Activated CD4-positive, CD25-positive, alpha-beta regulatory T cell treated with anti-CD3 and anti-CD28 coated beads, Interleukin-2, amount 50 U/mL, for 24 hours (primary cell): ENCODE measurements at regions not wholly inside any gene's neighbourhood (a gene's known extent, or its start where the extent isn't known, plus 50 kb on each side); places are given as distances from the start of the nearest gene placed in this dataset.
"Not testable (repeated sequence)": the region's sequence is repeated elsewhere in the genome, so short reads cannot be mapped to it uniquely, and the experiment has no call there.

Experiments used
- ATAC-seq, 2 donors: fragments of 150-1000 bp; cut with Tn5 transposase; one replicate each; pipeline ENCODE4 v1.10.0; 2021; ENCODE audit warnings: mild to moderate bottlenecking in 1 of 2, moderate library complexity in 1 of 2

DNA sequence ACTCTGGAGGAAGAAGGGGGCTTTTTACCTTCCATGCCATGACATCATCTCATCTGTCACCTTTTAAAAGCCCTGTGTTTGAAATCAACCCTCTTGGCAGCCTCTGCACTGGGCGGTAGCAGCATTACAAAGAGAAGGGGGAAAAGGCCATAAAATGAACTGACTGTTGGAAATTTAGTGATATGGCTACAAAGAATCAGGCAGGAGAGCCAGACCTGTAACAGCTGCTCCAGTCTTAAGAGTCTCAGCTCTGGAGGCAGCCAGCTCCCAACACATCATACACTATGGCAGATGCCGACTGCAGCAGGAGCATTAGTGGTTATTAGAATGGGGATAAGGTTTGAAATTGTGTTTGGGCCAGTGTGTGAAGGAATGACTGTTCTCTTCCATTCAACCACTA is 257.5 kb downstream of the DMAC1 start:
- ATAC-seq = no peak

GRCh38 chr9:7536310-7536939 is 263.2 kb downstream of the DMAC1 start:
- ATAC-seq = peak in 1 of 2 donors; percentile 38

DNA sequence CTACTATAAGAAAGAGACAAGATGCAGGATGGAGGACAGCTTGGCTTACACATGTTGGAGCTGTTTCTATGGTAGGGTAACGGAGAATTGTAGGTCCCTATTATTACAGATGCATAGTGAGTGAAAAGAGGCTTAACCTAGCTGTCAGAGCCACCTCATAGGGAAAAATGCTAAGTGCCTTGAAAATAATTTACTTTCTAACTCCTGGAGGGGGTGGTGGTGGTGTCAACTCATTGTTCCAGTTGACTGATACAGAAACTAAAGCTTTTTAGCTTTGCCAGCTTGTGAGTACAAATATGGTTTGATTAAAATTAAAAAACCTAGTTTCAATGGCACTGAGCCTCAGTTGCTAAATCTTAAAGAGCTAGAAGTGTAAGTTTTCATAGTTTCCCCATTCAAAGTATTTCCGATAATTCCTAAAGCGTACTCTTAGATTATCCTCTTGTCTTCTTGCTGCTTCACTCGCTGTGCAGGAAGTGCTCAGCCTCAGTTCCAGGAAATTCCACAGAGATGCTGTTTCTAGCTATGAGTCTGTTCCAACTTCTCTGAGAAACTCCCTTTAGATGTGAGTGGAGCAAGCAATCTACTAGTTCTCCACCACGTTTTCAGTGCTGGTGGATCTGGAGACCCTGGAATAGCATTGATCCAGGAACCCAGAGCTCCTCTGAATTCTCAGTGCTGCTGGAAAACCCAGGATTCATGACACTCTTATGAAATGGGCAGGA is 265.2 kb downstream of the DMAC1 start:
- ATAC-seq = peak; percentile 35 to 36

- peak in 1 of 2 donors; percentile 41 for ATAC-seq
These were observed 266.0 kb downstream of the DMAC1 start for GRCh38 chr9:7533376-7534090.

GRCh38 chr9:7523426-7524043 is 276.0 kb downstream of the DMAC1 start:
- no peak for ATAC-seq

DNA sequence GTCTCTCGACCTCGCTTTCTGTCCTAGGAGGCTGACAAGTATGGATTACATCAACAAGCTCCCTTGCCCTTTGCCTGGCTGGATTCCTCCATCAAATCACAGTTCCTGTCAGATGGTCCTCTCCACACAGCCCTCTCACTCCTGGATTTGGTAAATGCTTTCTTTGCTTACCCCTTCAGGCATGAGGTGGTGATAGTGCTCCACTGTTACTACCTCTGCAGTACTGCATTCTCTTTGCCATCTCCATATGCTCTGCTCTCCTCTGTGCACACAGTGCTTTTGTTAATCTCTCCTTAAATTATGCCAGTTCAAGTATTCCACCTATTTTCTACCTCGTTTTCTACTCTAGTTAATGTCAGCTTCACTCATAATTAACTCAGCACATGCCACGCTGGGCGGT is 279.2 kb downstream of the DMAC1 start:
- no peak for ATAC-seq

GRCh38 chr9:7516376-7516775 is 283.2 kb downstream of the DMAC1 start:
- no peak for ATAC-seq

DNA sequence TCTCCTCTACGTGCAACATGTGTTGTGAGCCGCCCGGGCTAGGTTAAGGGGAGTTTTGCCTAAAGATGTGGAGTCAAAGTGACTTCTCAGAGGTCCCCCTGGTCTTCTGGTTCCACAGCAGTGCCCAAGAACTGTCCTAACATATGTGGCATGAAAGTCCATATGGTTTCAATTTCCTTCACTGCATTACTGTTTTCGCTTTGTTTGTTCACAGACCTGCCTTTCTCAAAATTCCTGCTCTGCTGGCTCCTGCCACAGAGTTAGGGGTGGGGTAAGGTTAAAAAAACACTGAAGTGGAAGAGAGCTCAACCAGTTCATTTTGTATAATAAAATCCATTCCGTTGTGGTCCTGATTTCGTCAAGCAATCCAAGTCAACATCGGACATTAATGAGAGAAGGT is 289.4 kb downstream of the DMAC1 start:
- no peak for ATAC-seq

- ATAC-seq = no peak
These were observed 289.9 kb downstream of the DMAC1 start for GRCh38 chr9:7509576-7510145.

DNA sequence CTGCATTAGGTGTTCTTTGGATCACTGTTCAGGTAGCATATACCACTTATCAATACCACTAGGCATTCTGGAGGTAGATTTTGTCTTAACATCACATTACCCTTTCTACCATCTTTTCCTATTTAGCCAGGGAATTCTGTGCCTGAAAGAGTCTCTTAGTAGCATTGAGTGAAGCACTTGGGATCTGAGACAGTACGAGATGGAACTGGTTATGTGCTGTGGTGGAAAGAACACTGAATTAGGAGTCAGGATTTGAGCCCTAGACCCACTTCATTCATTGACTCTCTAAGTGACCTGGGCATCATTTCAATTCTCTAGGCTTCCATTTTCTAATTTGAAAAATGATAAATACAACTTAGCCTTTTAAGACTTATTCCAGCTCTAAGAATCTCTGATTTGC is 291.1 kb downstream of the DMAC1 start:
- no peak for ATAC-seq

DNA sequence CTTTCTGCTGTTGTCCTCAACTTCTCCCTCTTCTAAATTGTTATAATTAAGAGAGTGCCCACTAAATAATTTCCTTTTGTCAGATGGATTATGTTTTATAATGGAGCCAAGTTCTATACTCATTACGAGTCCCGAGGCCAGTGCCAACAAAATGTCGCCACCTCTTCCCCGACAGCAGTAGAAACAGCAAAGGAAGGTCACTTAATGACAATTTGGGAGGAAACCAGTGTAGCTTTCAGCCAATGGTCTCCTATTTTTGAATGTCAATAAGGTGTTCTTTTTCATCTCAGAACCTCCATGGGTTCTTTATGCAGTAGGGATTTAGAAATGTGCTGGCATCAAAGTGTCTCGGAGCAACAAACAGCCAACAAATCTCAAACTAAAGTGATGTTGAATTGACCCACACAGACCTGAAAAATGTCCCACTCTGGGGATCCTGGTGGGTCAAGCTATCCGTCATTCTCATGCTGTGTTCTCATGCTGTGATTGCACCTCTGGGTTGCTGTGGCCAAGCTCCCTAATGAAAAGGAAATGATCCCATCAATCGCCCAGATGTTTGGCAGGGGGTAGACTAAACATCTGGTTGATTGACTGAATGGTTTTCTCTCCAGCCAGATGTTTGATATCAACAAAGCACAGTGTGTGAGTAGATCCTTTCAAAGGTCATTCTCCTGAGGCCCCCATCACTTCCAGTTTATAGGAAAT is 291.9 kb downstream of the DMAC1 start:
- ATAC-seq = no peak

DNA sequence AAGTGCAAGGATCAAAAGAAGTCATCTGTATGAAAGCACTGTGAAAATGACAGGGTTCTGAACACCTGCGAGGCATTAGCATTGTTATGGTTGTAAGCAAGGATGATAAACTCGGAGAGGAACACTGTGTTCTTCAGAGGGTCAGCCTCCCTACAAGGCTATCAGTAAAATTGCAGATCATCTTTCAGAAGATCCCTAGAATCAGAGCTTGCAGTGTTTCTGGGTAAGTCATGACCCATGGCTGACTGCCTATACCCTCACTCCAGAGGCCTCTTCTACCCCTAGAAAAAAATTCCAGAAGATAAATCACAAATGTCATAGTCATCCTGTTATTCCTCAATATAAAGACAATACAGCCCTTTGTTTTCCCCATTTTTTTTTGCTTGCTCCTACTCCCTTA is 292.6 kb downstream of the DMAC1 start:
- ATAC-seq = no peak

DNA sequence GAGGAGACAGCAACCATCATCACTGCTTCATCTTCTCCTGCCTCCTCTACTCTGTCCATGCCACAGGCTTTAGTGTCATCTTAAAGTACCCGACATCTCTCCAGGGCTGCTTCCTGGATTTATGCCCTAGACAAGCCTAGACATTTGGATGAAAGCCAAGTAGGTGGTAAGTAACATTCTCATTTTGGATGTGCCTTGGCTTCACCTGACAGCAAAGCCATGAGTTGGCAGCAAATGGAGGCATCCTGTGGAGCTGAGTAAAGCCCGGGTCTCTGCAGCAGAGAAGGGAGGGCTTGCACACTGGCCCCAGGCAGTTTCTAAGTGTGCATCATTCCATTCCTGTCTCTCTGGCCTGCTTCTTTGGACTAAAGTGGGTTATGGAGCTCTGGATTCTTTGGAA is 299.1 kb downstream of the DMAC1 start:
- no peak for ATAC-seq

DNA sequence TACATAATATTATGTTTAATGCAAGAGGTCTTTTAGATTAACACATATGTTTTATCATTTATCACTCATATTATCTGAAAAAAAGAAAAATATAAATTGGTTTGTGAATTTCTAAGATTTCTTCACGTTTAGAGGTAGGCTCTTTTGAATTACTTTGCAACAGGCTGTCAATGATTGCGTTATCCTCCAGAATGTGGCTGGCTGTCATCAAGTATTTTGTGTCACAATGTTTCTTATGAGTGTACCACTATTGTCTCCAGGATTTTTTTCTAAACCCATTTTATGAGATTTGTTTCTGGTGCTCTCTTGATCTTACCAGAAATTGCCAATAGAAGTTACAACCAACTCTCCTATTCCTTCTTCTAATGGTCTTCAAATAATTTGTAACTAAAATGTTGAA is 307.9 kb downstream of the DMAC1 start:
- no peak for ATAC-seq

DNA sequence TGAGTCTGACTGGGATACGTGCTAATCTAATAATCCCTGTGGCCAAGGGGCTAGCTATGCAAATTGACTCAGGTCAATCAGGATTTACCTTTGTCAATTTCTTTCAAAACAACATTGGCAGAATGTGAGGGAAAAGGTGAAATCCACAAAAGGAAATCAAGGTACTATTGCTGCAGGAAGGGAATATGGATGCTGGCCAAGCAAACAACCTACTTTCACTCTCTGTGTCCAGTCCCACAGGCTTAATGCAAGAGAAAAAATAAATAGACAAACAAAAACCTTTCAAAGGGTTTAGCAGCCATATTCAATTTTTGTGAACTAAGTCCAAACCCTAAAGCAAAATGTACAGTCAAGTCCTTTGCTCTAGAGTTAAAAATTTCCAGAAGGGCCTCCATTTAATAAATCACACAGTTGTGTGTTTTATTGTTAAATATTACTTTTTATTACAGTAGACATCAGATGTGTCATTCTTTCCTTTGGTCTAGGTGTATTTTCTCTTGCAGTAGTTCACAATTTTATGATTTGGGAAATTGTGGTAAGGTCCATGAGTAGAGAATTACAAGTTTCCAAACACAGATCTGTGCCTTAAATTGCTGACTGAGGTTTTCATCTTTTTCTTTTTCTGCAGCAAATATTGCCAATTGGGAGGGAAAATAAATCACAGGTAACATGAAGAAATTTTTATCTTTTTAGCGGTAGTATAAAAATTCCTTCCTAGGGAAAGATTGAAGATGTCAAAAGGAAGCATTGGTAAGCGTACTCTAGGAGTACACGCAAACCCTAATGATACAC is 309.1 kb downstream of the DMAC1 start:
- ATAC-seq = no peak

DNA sequence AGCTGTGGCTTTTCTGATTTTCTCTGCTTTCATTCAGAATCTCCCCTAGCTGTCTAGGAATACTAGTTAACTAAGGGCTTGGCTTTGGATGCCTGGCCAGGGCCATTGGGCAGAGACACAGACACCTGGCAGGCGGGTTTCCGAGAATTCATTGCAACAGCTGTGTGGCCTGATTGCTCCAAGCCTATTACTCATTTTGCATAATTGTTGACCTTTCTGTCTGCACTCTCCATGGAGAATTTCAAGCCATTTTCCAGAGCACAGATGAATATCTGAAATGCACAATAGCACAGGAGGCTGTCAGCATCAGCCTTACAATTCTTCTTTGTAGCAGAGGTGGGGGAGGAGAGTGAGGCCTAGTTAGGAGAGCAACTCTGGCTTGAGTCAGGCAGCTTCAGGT is 310.5 kb downstream of the DMAC1 start:
- ATAC-seq = no peak

- not testable (repeated sequence) for ATAC-seq
These were observed 315.6 kb downstream of the DMAC1 start for GRCh38 chr9:7484014-7484413.

- no peak for ATAC-seq
These were observed 318.0 kb downstream of the DMAC1 start for GRCh38 chr9:7481570-7481969.

- no peak for ATAC-seq
These were observed 320.3 kb downstream of the DMAC1 start for GRCh38 chr9:7479300-7479699.

DNA sequence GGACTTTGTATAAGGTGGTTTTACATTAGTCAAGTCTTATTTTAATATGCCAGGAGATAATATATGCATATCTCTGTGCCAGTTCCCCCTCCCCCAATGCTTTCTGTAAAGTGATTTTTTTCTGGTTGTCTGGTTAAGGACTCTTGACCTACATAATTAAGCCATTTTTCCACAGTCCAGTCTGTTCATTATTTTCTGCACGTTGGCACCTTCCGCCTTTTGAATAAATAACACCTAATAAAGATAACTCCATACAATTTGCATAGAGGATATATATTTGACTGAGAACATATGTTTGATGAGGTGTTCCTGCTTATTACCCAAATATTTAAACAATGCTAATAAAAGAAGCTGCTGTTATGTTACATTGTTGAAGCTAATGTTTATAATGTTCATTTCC is 320.9 kb downstream of the DMAC1 start:
- ATAC-seq = no peak

DNA sequence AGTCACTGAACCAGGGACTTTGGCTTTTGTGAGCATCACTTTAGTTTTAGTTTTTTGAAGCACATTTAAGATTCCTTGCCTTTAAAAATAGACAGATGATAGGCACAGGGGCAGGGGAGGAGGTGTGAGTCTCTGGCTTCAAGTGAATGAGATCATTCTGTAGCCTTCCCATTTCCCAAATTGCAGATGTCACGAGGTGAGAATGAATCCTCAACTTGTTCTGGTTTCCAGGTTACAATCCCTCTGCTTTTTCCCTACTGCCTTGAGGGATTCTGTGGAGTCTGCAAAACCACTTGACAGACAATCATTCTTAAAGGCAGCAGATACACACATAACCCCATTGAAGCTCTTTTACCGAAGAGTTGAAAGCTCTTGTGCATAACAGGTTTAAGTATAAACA is 332.4 kb downstream of the DMAC1 start:
- ATAC-seq = no peak

- no peak for ATAC-seq
These were observed 337.8 kb downstream of the DMAC1 start for GRCh38 chr9:7461791-7462190.
